DMS 273 treated with DMSO at 0.1 percent for 48 hours (cell line): ENCODE measurements at regions not wholly inside any gene's neighbourhood (a gene's known extent, or its start where the extent isn't known, plus 50 kb on each side); places are given as distances from the start of the nearest gene placed in this dataset.

Experiments used
- DNase-seq: peaks from one replicate; lab custom pipeline; 2025; lab: John Stamatoyannopoulos, UW

DNA sequence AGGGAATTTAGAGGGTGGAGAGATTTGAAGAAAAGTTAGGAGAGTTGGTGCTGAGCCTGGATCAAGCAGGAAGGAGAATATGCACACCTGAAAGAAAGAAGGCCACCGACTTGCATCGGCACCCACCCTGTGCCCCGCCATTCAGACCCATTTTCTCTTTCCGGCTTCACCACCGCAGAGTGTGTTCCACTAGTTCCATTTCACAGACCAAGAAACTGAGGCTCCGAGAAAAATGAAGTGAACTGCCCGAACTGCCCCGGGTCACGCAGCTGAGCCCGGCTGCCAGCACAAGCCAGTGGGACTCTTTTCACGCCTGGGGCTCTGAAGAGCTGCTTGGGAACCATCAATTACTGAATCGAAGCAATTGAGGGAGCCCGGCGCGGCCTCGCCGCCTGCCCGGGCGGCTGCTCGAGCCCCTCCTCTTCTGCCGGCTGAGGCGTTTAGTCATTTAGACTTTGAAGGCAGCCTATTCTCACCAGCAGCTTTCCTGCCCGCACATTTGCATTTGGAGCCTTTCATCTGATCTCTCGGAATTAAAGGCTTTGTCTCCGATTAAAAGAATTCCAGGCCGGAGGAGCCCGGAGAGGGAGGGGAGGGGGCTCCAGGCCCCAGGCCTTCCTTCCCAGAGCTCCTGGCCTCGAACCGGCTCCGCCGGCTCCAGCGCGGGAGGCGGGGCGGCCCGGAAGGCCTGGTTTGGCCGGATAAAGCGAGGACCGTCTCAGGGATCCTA, 140.2 kb upstream of the PJA1 start:
- DNase-seq: no peak

DNA sequence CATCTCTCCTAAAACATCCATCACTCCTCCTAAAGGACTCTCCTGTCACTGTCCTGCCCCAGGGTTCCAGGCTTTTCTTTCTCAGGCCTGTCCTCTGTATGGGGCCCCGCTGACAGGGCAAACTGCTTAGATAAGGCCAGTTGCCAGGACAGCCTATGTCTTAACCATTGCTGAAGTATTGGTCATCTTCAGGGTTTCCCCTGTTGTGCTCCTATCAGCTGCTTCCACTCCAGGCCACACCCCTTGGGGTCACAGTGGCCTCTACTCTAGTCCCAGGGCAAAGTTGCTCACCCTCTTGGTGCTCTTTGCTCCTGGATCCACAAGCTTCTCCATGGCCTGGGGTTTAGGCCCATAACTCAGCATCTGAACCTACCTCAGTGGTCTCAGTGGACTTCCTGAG, 138.0 kb upstream of the PJA1 start:
- no peak for DNase-seq

DNA sequence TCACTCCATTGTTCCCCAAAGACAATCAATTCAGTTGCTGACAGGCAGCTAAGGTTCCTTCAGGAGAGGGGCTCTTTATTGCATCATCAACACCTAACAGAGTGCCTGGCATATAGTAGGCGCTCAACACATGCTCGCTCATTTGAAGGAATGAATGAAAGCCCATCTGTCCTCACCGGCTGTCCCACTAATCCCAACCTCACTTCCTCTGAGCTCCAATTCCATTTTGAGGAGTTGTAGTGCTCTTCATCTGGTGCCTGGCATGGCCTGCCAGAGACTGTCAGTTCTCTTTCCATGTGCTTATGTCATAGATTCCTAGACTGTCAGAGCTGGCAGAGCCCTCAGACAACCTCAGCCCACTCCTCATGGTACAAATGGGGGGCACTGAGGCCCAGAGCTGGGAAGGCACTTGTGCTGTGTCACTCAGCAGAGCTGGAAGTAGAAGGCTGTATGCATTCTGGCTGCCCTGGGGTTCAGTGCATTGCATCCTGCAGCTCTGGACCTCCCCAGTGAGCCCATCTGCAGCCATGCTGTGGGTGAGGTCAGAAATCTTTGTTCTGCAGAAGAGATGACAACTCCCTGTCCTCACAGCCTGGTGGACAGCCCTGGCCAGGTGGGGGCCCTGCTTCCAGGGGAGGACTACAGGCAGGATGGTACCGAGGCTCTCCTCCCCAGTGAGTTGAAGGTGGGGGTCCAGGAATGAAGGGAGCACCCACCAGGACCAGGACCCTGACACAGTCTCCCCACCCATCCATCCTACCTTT, 134.9 kb upstream of the PJA1 start:
- DNase-seq: no peak

DNA sequence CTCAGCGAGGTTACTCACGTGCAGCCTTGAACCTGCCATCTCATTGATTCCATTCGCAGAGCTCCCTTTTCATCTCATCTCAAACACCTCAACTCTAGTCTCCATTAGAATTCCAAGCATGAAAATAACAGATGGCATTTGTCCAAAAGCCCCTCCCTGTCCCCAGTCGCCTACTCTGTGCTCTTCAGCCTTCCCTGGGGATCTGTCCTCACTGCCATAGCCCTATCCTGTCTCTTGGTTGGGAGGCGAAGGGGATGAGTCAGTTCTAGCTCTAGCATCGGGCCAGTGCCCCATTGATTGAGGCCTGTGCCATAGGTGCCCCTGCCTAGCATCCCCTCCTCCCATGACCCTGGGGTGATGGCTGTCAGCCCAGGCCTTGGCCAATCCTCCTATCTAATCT, 134.0 kb upstream of the PJA1 start:
- no peak for DNase-seq

DNA sequence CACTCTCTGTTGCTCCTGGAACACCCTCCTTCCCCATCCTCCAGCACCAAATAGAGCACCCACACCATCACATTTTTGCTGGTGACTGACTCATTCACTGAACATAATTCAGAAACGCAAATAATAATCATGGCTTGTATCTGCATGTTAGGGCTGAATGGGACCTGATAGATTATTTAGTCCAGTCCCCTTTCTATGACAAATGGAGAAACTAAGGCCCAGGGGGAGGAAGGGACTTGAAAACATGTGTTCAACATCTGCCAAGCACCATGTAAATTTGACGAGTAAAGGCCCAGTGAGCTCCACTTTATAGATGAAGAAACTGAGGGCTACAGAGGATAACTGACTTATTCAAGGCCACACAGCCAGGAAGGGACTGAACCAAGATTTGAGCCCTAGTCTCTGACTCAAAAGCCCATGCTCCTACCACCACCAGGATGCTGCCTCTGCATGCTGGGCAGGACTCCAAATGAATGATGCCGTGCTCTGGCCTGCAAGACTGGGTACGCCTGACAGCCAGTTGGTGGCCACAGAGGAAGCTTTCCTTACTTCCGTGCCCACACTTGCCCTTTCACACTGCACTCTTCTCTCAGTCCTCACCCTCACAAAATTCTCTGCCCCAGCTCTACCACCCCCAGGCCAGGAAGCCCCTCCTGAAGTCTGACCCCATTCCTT, 133.3 kb upstream of the PJA1 start:
- DNase-seq: no peak

DNA sequence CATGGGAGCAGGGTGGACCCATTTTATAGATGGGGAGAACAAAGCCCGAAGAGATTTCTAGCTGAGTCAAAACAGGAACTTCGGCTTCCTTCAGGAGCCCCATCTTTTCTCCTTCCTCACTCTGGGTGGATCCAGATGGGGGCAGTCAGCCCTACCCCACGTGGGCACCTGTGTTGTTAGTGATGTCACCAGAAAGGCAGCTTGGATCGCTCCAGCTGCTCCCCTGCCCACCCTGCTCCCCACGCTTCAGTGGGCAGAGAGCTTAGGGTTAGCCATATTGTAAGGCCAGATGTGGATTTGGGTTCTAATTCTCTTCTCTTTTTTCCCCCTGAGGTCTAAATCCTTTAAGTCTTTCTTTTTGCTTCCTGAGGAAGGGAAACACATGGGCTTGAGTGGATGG, 132.3 kb upstream of the PJA1 start:
- no peak for DNase-seq

DNA sequence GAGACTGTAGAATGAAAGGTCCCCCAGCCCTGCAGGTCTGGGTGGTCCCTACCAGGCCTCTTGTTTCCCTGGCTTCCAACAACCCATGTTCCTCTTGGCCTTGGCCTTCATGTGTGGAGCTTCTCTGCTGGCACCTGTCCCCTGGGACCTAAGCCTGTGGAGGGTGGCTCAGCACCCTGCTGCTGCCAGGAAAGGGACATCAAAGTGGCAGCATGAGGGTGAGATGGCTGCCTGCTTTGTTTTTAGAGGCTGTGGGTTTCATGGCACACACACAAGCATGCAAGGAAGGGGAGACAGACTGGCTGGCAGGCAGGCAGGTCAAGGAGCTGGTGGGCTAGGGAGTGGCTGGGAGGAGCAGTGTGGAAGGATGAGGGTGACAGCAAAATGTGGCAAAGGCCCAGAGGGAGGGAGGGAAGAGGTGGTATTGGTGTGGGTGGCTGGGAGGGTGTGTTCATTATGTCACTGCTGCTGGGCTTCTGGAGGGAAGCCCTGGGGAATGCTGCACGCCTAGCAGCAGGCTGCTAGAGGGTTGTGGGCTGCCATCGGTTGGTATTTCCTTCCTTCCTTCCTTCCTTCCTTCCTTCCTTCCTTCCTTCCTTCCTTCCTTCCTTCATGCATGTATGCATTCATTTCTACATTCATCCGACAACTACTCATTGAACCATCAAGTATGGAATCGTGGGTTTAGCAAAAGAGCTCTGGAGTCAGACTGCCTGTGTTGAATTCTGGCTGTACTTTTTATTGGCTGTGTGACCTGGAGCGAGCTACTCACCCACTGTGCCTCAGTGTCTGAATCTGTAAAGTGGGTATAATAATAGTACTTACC, 128.7 kb upstream of the PJA1 start:
- DNase-seq: no peak

DNA sequence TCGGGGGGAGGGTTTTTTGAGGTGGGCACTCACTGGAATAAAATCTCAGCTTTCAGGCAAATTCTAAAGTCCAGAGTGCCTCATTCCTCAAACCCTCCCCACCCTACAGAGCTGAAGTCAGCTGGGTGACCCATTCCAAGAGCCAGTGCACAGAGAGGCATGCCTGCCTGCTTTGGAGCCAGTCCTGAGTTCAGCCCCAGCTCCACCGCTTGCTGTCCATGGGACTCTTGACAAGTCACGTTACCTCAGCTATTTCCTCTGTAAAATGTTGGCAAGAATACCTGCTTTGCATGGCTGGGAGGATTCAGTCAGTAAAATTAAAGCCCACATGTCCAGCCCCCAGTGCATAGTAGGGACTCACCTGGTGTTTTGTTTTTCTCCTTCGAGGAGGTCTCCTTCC, 125.9 kb upstream of the PJA1 start:
- DNase-seq: no peak

DNA sequence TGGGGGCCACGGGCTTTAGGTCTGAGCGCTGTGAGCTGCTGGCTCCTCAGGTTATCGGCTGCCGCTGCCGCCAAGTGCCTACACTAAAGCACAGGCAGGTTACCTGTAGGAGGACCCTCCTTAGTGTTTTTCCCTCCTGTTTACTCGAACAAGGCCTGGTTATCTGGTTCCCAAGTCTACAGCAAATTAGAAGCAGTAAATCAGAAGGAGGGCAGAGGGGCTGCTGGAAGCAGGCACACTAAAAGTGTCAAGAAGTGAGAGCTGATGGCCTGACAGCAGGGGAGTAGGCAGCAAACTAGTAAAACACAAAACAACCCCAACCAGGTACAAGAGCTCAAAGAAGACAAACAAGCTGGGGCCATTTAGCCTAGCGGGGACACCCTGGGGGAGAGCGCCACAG, 125.0 kb upstream of the PJA1 start:
- DNase-seq: no peak

DNA sequence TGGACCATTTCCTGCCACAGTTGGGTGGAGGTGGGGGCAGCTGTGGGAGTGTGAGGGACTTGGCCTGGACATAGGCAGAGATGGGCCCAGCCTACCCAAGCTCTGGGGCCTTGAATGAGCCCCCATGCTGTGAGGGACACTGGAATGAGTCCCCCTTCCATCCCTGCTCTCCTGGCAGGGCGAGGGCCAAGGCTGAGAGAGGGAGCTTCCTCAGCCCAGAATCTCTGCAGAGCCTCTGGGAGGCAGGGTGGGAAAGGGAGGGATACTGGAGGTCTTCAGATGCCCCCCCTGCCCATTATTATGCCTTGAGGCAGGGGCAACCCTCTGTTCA, 124.5 kb upstream of the PJA1 start:
- DNase-seq: no peak

DNA sequence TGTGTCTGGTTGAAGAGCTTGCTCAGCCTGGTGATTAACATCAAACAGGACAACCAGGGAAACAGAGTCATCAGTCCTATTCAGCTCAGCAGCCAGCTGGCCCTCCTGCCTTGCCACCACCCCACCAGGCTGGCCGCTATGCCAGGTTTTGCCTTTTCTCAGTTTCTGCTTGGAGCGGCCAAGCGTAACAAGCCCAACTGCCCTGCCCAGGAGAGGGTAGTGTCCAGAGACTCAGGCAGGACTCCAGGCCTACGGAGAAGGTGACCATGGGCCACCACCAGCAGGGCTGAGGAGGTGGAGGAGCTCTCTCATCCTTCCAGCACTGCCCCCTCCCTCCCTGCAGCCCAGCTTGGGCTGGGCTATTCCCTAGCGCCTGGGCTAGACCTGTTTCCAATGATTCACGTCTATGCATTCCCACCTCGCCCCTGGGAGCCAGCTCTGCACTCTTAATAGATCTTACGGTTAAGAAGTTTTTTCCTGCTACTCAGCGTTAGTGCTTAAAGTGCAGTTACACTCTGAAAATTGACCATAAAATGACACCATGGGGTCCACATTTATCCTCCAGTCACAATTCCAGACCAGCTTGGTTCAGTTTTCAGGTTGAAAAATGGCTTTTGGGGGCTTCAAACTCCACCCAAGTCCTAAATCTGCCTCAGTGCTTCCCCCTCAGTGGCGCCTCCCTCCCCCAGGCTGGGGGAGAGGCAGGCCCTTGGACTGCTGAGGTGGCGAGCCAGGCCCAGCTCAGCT, 124.0 kb upstream of the PJA1 start:
- DNase-seq: no peak

DNA sequence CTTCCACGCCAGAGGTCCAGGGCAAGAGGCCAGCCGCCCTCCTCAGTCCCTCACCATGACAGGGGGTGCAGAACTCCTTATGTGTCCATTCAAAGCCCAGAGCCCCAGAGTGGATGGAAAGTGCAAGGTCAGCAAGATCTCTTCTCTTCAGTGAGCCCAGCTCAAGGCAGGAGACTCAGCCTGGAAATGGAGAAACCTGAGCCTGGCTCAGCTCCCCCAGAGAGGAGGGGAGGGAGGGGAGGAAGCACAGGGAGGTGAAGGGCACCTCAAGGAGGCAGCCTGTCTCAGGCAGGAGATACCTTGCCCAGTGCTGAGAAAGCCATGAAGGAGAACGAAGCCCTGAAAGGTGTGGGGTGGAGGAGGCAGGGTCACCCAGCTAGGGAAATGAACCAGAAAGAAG, 121.8 kb upstream of the PJA1 start:
- no peak for DNase-seq

DNA sequence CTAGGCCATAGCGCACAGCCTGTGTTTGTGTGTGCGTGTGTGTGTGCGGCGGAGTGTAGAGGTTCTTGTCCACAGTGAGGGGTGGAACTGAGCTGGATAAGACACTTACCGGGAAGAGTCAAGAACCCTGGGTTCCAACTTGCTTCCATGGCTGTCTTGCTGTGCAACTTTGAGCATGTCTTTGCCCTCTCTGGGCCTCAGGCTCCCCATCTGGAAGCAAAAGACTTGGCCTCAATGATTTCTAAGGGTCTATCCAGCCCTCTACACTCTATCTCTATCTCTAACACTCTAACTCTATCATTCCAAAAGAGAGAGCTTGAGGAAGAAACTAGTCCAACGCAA, 121.3 kb upstream of the PJA1 start:
- DNase-seq: no peak

DNA sequence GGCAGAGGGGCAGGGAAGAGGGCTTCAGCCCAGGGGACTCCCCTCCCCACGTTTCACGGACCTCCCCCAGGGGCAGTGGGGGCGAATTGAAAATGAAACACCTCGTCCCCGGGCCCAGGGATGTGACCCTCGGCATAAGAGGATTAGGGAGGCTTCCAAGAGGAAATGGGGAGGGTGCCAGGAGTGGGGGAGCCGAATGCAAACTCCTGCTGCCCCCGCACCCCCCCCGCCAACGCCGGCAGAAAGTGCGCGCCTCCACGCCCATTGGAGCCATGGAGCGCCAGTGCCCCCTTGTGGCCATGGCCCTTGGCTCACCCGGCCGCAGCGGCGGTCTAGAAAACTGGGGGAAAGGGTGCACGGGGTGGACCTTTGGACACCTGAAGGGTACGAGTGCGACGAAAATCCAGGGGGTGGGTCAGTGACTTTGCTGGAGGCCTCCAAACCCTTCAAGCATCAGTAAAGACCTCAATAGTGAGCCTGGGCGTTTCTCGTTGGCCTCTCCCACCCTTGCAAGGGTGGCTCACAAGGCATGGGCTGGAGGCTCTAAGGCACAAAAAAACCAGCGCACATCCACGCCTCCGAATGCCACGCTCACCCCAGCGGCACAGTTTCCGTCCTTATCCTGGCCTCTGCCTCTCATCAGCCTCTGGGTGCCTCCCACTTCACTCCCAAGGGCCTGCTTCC, 120.8 kb upstream of the PJA1 start:
- no peak for DNase-seq

DNA sequence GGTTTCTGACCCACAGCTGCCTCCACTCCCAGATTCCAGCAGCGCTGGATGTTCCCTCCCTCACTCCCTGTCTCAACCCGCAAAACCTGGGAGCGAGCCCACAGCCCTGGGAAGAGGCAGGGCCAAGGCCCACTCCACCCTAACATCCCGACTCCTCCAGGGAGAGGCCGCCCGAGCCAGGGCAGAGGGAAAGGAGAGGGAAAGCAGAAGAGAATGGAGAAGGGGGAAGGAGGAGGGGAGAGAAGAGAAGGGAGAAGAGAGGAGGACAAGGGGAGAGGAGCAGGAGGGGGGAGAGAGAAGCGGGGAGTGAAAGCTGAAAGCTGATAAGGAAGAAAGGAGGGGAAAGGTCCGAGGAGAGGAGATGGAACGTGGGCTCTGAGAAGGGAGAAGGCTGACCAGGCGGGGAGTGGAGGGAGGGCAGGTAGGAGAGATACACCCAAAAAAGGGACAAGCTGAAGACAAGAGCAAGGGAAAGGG, 120.2 kb upstream of the PJA1 start:
- DNase-seq: no peak

DNA sequence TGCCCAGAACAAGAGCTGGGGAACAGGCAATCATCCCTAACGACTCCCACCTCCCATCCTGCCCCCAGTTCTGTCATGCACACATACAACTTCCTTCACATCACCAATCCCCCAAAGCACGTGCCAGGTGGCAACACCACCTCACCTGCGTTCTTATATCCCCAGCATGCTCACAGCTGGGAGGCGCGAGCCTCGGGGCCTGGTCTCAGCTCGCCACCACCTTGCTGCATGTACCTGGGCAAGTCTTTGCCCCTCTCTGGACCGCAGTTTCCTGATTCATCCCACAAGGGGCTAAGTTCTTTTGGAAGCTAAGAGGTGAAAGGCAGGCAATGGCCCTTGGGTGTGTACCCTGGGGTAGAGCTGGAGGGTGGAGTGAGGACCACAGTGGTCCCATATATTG, 119.2 kb upstream of the PJA1 start:
- DNase-seq: no peak

DNA sequence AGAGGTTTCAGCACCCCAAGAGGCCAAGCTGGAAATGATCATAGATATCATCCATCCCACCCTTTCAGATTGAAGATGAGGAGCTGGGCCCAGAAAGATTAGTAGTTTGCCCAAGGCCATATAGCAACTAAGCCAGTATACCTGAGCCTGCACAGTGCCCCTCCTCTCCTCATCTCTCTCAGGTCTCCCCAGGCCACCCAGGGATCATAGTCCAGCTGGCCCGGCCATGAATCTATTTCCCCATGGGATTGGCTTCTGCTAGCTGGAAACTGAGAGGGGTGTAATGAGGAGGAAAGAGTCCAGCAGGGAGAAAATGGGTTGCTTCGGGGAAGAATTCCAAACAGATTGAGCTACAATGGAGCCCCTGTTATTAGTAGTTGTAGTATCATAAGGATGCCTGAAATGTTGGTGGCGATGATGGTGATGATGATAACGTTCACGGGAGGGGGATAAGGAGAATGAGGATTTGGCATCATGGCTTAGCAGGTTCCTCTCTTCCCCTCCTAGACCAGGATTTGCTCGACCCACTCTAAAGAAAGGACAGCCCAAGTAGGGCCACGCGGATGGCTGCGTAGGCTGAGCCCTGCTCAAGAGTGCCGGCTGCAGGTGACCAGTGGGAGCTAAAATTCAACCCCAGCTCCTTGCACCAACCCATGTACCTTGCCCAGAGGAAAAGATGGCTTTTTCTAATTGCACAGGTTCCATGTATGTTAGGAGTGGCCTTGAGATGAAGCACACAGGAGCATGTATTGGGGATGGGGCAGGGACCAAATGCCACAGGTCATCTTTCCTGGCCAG, 117.8 kb upstream of the PJA1 start:
- DNase-seq: no peak

DNA sequence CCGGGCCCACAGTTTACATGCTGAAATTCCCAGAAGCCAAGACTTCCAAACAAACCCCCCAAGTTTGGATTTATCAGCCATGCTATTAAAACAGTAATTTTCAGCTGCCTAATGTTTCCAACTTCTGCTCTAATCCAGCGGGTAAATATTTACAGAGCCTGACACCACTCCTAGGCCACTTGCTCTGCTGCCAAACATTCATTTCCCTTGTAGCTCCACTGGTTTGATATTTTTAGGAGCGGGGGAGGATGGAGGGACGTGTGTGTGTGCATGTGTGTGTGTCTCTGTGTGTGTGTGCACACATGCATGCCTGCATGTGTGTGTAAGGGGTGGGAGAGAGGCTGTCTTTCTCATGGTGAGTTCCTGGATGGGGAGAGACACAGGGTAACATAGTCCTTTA, 115.7 kb upstream of the PJA1 start:
- DNase-seq: no peak

DNA sequence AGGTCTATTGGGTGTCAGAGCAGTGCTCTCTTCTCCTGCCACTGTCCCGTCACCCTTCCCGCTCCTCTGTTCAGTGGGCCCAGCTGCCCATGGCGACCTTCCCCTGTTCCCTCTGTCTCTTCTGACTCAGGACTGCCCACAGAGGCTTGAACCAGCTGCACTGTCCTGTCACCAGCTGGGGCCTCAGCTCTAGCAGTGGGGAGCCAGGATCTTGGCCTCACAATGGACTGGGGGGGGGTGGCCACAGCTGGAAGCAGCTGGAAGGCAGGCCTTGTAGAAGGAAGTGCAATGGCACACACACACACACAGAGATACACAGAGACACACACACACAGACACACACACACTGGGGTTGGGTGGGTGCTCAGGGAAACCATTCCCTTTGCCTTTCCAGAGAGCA, 114.0 kb upstream of the PJA1 start:
- no peak for DNase-seq

DNA sequence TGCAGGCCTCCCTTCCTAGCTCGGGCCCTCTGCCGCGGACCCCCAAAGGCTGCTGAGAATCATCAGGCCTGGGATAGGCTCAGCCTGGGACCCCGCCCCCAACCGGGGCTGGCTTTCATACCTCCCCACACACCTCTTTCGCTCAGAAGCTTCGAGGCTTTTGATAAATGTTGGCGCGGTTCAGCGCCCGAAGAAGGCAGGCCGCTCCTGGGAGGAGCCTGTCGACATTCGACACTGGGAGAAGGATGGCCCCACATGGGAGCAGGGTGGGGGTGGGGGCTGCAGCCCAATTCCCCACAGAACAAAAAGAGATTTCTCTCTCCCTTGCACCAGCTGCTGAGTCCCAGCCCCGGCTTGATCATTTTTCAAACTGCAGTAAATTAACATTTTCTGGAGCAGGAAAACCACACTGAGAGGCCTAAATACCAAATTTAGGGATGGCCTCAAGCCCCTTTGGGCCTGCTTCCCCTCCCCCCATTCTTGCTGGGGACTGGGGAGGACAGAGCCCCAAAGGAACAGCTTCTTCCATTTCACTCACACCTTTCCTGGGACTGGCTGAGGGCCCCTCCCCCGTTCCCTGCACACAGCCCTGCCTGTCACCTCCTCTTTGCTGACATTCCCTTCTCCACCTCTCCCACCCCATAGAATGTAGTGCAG, 112.9 kb upstream of the PJA1 start:
- DNase-seq: no peak
